NCI-H1092 treated with DMSO at 0.1 percent for 48 hours (cell line): ENCODE measurements at regions not wholly inside any gene's neighbourhood (a gene's known extent, or its start where the extent isn't known, plus 50 kb on each side); places are given as distances from the start of the nearest gene placed in this dataset.

Experiments used
- DNase-seq: peaks from one replicate; lab custom pipeline; 2025; lab: John Stamatoyannopoulos, UW

DNA sequence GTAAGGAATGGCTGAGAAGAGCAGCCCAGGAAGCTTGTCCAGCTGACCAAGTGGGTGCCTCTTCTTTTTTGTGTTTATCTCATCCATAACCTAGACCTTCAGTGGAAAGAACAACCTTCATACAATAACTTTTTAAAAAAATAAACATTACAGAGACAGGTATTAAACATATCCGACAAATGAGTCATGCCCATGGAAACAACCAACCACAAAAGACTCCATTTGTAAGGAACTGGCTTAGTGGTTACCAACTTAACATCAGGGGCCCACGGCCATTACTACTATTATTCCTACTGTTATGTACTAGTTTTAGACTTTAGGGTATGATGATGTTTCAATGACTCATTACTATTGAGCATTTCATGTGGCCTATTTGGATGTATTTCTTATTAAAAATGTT lies 191.7 kb upstream of the SERP2 start:
- no peak for DNase-seq

DNA sequence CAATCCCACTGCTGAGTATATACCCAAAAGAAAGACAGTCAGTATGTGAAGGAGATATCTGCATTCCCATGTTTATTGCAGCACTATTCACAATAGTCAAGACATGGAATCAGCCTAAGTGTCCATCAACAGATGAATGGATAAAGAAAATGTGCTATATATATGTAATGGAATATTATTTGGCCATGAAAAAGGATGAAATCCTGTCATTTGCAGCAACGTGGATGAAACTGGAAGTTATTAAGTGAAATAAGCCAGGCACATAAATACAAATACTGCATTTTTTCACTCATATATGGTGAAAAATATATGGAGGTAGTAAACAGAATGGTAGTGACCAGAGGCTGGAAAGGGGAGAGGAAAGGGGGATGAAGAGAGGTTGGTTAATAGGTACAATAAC lies 188.9 kb upstream of the SERP2 start:
- no peak for DNase-seq

DNA sequence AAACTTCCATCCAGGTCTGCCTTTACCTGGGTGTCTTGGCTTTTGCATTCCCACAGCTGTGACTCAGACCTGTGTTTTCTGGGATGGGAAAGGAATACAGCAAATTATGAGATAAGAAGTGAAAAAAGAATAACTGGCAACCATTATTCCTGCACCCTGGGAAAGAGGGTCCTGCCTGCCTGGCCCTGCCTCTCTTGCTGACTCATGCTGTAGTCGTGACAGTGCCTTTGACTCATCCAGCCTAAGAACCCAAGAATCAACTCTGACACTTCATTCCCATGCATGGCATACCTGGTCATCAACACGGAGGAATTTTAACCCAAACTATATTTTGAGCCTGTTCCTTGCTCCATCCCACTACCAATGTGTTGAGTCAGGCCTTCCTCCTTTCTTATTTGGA lies 185.4 kb upstream of the SERP2 start:
- no peak for DNase-seq

DNA sequence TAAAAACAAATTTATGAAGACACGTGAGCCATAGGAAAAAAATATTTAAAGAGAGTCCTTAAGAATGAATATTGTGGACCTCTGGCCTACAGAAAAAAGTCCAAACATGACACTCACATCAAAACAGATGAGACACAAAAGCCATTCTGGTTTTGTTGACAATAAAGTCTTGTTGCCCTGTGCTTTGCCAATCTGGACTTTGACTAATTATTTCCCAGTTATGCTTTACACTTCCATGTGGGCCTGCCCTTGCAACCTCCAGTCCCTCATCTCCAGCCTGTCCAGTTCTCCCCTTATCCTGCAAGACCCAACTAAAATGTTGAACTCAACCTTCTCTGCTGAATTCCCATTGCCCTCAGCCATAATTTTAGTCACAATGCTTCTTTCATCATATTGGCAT lies 184.5 kb upstream of the SERP2 start:
- no peak for DNase-seq

DNA sequence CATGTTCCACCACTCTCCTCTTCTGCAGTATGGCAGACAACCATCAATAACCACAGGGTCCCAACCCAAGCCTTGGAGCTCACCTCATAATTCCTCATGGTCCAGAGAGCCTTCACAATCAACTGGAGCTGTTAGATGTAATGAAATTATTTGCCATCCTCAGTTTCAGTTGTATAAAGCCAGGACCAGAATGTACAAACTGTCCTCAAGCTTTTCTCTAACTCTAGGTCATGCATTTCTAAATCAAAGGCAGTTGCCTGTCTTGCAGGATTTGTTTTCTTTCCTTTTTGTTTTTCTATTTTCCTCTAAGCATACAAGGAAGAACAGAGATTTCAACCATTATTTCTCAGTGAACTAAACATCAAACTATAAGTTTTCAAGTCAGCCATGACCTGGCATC lies 182.5 kb upstream of the SERP2 start:
- no peak for DNase-seq

DNA sequence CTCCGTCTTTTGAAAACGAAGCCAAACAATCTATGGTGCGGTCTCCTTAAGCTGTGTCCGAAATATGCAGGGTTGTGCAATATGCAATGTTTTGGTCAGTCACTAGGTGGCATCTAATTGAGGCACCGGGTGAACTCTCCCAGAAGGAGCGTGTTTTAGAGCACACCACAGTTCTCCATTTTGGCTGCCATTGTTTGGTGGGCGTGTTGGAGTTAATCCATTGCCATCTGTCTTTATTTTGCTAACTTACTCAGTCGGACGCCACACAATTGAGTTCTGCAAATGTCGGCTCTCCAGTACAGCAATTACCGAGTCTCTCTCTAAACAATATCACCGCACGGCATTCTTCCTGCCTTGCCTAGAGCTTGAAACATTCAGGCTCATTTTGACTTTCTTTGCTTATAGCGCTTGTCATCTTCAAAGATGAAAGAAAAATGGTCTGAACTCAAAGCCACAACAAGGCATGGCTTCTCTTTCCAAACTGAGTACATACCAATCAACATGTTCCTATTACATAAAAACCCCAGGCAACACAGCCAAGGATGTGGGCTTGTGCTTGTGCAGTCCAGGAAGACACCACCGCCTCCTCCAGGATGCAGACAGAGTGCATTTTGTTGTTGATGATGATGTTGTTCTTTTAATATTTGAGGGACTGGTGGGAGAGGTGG lies 182.0 kb upstream of the SERP2 start:
- peak; percentile 57 for DNase-seq

DNA sequence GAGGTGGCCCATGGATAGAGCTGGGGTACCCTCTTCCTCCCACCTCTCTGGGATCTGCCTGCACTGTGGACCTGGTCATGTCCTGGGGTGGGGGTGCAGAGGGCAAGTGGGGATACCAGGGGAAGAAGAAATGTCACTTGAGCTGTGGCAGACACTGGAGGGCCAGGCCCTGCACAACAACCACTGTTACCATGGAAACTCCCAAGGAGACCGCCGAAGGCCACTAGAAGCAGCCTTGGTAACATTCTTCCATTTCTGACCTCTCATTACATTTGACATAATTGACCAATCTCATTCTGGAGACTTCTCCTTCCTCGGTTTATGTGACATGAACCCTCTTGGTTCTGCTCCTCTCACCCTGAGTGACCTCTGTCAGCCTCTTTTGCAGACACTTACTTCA lies 179.9 kb upstream of the SERP2 start:
- no peak for DNase-seq

DNA sequence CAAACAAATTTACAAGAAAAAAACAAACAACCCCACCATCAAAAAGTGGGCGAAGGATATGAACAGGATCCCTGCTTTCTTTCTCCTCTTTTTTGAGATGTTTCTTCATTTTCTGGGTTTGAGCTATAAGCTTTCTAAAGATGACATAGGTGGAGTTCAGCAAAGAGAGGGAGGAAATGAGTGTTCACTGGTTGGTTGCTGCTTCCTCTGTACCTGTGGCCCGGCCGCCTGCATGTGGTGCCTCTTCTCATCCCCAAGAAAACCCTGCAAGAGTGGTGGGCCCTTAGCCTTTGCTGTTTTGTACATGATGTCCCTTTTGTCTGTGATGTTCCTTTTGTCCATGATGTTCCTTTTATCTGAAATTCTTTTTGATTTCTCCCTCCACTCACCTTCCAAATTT lies 178.4 kb upstream of the SERP2 start:
- DNase-seq = no peak

DNA sequence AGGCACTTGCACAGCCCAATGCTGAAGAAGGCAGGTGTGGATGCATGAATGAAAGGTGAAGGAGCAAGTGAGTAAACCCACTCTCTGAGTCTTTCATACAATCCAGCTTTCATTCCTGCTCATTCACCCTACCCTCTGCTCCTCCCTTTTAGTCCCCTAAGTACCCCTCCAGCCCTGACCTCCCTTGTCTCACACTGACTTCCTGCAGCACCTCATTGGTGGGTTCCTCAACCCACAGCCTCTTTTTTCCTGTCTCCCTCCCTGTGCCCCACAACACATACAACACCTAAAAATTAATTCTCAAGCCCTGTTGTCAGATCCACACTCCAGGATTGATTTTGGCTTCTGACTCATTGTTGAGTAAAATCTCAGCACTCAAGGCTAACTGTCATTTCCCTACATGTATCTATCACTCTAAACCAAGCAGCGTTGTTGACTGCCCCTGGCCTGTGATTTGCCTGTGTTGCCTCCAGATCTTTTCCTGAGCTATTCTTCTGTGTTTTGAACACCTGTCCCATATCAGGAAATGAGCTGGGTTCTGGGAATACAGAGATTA lies 177.3 kb upstream of the SERP2 start:
- DNase-seq = no peak

DNA sequence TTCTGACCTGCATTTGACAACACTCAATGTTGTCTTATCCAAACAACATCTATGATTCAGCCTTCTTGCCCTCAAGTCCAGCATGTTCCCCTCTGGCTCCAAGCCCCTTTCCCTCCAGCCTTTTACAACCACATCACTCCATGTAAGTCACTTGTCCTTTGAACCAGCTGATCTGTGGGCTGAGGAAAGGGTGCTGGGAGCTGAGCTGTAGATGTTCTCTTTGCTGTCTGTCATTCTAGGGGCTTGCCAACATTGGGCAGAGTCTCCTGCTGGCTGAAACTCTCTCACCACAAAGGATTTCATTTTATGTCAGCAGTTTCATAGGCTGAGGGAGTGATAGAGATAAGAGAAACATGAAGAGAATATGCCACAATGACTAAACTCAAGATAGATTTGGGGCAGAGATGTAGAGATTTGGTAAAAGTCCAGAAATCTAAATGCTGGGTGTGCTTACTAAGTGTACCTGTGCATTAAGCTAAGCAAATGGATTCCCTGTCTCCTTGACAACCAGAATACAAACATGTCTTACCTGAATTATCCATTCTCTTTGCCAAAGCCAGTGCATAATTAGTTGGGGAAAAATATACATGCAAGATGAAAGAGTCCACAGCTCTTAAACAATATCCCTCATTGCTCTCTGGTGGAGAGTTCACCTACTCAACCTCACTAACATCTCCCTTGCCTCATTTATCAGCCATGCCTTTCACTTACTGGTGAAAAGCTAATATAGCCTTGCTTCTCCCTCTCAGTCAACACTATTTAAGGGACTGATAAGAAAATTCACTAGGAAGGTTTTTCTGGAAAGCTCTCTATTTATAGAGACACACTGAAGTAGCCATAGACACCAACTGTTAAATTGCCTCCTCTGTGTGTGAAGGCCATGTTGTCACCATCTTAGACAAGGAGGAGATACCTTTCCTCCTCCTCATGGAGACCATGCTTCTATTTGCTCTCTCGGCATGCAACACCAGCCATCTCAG lies 175.5 kb upstream of the SERP2 start:
- peak; percentile 13 for DNase-seq

DNA sequence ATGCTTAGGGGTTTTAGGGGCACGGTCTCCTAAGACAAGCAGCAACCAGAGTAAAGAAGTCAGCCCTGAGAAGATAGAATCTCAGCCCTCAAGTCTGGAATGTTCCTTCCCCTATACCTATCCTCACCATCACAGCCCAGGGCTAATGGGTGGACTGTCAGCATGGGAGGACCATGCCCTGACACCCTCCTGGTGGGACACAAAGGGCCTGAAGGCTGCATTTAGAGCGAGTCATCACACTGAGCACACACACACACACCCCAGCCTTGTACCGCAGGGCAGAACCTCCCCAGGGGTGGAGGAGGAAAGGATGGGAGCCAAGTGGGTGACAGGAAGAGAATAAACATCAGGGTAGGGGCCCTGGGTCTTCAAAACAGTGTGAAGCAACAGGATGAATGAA lies 174.8 kb upstream of the SERP2 start:
- DNase-seq = no peak

DNA sequence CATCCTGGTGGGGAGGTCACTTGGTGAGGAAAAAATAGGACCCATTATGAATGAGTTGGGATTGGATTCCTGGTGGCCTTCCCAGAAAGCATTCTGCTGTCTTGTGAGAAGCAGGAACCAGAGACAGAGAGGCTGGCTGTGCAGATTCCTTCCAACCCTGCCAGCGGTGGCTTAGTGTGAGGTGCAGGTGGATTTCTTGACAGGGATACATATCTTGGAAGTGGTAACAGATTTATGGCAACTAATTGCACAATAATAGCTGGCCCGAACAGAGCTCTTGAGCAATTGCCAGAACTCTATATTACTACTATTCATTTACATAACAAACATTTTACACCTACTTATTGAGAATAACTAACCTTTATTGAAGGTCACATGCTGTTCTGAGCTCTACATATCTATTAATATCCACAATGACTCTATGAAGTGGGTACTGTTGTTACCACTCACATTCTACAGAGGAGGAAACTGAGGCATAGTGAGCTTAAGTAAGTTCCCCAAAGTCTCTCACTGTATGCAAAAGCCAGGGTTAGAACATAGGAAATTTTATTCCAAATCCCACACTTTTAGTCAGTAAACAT lies 173.9 kb upstream of the SERP2 start:
- no peak for DNase-seq

DNA sequence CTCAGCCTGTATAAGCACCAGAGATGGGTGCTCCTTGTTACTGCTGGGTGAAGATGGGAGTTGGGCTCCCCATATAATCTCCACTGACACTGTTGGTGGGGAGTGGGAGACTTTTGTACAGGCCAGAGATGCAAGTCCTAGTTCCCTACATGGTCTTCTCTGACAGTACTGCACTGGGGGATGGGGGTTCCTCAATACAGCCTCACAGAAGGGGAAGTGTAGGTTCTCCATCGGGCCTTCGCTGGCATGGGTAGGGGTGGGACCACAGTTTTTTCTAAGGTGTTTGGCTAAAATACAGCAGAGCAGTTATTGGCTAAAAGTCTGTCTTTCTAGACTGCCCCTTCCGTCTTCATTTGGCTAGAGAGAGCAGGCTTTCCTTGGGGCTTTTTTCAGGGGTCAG lies 167.2 kb upstream of the SERP2 start:
- DNase-seq = no peak

DNA sequence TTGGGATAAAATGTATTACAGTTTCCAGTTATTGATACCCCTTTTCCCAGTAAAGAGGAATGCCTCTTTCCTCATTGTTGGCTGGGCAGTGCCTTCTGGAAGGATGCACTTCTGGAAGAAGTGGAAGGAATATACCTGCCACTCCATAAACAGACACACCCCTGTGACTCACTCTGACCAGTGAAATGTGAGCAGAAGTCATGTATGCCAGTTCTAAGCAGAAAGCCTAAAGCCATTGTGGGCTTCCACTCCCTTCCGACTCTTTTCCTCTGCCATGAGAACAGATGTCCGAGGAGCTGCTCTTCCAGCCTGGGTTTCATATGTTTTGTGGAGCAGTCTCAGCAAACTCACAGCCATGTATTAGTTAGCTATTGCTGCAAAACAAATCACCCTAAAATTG lies 166.1 kb upstream of the SERP2 start:
- DNase-seq = no peak

DNA sequence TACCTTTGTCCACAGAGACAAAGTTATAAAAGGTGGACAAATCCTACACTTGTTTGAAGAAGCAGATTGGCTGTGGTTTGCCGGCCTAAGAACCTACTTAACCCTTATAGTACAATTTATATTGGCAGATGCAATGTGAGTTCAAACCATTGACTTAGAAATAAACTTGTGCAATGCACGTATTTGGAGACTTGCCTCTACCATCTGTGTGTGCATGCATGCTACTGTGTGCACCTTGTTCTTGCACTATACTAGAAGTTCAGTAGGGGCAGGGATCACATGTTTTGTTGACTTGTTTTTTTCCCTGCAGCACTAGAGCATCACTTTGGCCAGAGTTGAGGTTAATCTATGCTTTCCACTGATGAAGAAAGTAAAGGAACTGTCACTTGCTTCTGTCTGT lies 163.1 kb upstream of the SERP2 start:
- no peak for DNase-seq

DNA sequence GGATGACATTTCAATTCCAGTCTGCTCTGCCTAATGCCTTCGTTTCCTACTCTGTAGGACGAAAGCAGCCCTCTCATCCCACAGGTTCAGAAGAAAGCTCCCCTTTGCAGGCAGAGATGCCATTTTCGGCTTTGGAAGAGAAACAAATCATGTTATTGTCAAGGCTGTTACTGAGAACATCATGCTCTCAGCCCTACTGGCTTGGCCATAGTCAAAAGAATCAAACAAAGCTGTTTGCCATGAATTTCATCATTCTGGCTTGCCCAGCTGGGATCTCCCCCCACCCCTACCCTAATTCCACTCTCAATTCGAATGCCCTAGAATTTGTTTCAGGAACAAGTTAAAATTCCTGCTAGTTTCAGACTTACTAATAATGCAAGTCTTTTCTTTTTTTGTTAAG lies 162.3 kb upstream of the SERP2 start:
- DNase-seq = no peak

DNA sequence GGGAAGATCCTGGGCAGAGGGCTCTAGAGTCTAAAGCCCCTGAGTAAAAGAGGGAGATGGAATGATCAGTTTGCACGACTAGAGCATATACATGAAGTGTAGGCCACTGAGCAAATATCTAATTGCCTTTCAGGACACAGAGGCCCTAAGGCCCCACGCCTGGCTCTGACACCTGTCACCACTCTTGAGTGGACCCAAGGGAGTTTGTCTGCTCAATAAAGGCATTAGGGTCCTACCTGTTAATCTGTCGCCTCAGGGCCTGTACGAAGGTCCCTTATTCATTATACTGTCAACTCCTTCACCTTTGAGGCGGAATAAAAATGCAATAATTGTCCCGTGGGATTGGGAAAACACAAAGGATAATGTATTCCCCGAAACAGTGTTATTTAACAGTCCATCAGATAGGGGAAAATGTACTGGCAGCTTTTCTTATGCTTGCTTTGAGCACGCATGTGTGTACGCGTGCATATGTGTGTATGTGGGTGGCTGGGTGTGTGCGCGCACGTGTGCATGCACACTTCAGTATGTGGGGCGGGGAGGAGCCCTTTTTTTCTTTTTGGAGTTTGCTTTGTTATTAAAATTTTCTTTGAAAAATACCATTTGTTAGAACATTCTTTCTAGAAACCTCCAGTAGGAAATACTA lies 161.8 kb upstream of the SERP2 start:
- peak; percentile 9 for DNase-seq

DNA sequence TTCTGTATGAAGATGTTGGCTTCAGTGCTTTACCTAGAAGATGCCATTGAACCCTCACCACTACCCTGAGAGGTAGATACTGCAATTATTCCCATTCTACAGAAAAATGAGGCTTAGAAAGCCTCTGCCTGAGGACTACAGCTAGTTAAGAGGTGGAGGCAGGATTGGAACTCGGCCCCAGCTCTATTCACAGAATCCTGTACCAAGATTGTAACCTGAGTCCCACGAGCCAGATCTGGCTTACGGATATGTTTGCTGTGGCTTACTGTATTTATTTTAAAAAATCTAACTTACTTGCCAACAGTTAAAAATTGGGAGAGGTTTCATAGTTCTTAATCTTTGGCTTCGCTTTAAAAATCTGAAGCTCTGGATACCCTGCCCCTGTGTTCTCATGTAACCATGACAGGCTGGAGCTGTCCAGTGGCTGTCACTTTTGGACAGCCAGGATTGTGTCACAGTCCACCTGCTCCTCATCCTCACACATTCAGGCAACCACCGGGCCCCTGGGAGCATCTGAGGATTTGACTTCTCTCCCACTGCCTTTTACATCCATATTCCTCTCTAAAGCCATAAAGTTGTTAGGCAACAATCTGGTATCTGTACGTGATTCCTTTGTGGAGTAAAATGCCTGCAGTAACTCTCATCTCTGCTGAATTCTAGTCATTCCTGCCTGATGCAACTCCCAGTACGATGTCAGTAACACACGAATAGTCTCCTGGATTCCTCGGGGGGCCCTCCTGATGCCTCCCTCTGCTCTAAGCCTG lies 160.8 kb upstream of the SERP2 start:
- no peak for DNase-seq

DNA sequence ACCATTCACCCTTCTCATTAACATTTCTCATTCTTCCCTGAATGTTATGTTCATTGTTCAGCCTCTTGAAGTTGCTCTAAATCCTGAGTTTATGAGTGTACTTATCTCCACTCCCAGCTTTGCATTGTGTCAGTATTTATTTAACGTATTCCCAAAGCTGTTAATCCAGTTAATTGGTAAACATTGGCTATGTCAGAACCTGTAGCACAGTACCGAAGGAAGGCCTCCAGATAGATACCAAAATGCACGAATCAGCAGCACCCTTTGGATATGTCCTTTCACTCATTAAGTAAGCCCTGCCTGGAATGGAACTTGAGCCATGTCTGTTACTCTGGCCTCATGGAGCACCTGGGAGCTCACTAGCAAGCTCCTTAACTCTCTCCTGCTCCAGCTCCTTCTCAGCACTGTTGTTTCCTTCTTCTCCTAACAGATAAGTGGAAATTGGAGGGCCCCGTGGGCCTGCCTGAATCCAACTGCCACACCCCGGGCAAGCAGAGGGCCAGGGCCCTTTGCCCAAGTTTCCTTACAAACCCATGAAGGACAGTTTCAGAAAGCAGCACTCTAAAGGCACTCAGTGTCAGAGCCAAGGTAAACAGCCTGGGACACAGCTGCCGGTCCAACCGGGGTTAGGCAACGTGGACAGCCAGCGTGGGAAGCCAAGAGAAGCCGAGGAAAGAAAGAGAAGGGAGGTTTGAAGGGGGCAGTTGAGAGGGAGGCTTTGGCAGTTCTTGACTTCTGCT lies 155.0 kb upstream of the SERP2 start:
- DNase-seq = peak; percentile 58

DNA sequence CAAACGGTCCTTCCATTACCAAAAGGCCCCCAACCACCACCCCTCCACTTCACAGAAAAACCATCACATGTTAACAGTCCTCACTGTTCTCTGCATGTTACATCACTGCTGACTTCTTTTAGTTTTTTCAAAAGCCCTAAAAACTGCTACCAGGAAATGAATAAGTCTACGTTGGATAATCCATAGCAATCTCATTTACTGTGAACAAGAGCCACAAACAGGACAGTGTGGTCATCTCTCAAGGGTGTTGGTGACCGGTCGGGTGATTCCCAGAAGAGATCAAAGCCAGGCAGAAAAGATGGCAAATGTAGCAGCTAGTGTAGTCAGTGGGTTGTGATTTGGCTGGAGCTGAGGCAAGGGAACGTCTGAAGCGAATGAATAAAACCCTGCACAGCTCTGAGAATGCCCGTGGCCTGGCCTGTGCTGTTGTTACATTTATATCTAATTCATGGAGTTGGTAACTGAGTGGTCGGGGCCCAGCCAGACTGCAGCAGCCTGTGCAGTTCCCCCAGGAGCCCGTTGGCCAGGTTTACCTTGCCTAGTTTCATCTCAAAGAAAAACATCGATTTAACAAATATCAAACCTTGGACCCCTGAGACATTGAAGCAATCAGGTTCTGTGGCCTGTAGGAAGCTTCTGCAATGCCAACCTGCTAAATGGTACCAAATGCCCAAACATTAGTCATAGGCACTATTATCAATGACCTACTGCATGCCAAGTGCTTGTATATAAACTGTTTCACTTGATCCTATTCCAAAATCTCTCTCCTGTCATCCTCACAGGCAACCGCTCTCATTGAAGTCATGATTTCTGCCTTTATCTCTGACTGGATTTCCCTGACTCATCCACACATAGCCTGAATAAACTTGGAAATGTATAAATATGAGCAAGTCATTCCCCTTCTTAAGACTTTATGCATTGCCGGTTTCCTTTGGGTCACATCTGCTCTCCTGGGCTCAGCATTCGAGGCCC lies 153.8 kb upstream of the SERP2 start:
- DNase-seq = no peak
